ENCODE measurements at regions not wholly inside any gene's neighbourhood (a gene's known extent, or its start where the extent isn't known, plus 50 kb on each side); places are given as distances from the start of the nearest gene placed in this dataset.

- no peaks in the 10 kb centered on the region for H3K27me3 ChIP-seq
- DNase-seq, result no peak
- no peaks in the 10 kb centered on the region for H3K4me1 ChIP-seq
- H3K4me3 ChIP-seq (ENCODE audit: low read depth, low read length), result no peak overlapping the region
- TF ChIP-seq, protein P1, sequence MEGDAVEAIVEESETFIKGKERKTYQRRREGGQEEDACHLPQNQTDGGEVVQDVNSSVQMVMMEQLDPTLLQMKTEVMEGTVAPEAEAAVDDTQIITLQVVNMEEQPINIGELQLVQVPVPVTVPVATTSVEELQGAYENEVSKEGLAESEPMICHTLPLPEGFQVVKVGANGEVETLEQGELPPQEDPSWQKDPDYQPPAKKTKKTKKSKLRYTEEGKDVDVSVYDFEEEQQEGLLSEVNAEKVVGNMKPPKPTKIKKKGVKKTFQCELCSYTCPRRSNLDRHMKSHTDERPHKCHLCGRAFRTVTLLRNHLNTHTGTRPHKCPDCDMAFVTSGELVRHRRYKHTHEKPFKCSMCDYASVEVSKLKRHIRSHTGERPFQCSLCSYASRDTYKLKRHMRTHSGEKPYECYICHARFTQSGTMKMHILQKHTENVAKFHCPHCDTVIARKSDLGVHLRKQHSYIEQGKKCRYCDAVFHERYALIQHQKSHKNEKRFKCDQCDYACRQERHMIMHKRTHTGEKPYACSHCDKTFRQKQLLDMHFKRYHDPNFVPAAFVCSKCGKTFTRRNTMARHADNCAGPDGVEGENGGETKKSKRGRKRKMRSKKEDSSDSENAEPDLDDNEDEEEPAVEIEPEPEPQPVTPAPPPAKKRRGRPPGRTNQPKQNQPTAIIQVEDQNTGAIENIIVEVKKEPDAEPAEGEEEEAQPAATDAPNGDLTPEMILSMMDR (IDR thresholded peaks at IDR 0.05; ENCODE audit: low read depth, low read length), result no peak
- no peaks in the 10 kb centered on the region for H3K36me3 ChIP-seq
- H3K9me3 ChIP-seq, result no peaks in the 10 kb centered on the region
Measured at GRCh38 chr10:83968052-83968451, 171.3 kb upstream of the GHITM start.

DNA sequence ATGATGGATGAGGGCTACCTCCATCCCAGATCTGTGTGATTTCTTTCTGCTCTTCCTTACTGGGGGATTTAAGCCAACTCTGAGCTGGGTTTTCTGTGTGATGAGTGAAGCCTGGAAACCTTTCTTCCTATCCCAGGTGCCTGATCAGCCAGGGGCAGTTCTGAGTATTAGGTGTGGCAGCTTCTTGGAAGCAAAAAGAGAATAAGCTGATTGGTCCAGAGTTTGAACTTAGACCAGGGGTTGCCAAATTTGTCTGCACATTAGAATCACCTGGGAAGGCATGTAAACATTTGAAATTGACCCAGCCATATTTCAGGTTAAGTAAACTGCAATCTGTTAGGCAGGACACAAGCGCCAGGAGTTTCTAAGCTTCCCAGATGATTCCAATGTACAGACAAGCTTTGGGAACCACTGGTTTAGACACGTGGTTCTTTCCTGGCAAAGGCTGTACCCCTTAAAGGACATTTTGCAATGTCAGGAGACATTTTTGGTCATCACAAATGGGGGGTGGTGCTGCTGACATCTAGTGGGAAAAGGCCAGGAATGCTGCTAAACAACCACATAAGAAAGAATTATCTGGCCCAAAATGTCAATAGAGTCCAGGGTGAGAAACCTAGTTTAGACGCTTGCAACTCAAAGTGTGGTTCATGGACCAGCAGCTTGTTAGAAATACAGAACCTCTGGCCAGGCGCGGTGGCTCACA is 160.5 kb upstream of the GHITM start:
- no peak for DNase-seq
- Histone ChIP-seq H3K36me3 (no peaks in the 10 kb centered on the region), H3K4me3 (ENCODE audit: low read depth, low read length) (no peak overlapping the region), H3K9me3 (no peaks in the 10 kb centered on the region), H3K27me3 (no peaks in the 10 kb centered on the region), H3K4me1 (peaks cover 5% of the 10 kb centered on the region)
- TF ChIP-seq, protein P1 (IDR thresholded peaks at IDR 0.05; ENCODE audit: low read depth, low read length), result 0 out of 2 replicates have a peak, but pooled peaks have one; percentile 16

GRCh38 chr10:83982812-83983211 is 156.5 kb upstream of the GHITM start:
- no peak for DNase-seq
- TF ChIP-seq, protein P1 (IDR thresholded peaks at IDR 0.05; ENCODE audit: low read depth, low read length), result no peak
- Histone ChIP-seq H3K27me3 (no peaks in the 10 kb centered on the region), H3K4me3 (ENCODE audit: low read depth, low read length) (no peak overlapping the region), H3K36me3 (no peaks in the 10 kb centered on the region), H3K4me1 (peaks cover 5% of the 10 kb centered on the region), H3K9me3 (no peaks in the 10 kb centered on the region)

- no peaks in the 10 kb centered on the region for H3K27me3 ChIP-seq
- peaks cover 5% of the 10 kb centered on the region for H3K4me1 ChIP-seq
- H3K36me3 ChIP-seq, result no peaks in the 10 kb centered on the region
- peak; percentile 64 for DNase-seq
- TF ChIP-seq, protein P1 (IDR thresholded peaks at IDR 0.05; ENCODE audit: low read depth, low read length), result no peak
- no peaks in the 10 kb centered on the region for H3K9me3 ChIP-seq
- no peak overlapping the region for H3K4me3 ChIP-seq (ENCODE audit: low read depth, low read length)
Measured at GRCh38 chr10:83983578-83984255, 155.6 kb upstream of the GHITM start.

- TF ChIP-seq, protein P1 (IDR thresholded peaks at IDR 0.05; ENCODE audit: low read depth, low read length), result no peak
- Histone ChIP-seq H3K4me1 (peaks cover 5% of the 10 kb centered on the region), H3K27me3 (no peaks in the 10 kb centered on the region), H3K4me3 (ENCODE audit: low read depth, low read length) (no peak overlapping the region), H3K9me3 (no peaks in the 10 kb centered on the region), H3K36me3 (no peaks in the 10 kb centered on the region)
- DNase-seq, result no peak
Measured at GRCh38 chr10:83984256-83984640, 155.1 kb upstream of the GHITM start.

DNA sequence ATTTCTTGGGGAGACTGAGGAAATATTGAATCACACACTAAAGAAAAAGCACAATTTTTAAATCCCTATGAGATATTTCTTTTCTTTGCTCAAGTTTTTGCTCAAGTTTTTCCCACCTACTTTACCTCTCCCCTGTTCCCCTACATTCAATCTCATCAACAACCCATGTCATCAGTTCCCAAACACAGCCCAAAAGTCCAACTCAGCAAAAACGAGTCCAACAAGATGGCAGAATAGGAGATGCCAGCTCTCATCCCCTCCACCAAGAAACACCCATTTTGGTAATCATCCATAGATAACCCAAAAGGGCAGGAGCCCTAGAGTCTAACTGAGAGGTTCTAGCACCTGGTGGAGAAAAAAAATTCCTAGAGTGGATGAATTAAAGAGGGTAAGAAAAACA is 152.5 kb upstream of the GHITM start:
- peaks cover 5% of the 10 kb centered on the region for H3K4me1 ChIP-seq
- DNase-seq, result no peak
- H3K36me3 ChIP-seq, result no peaks in the 10 kb centered on the region
- H3K4me3 ChIP-seq (ENCODE audit: low read depth, low read length), result no peak overlapping the region
- H3K9me3 ChIP-seq, result no peaks in the 10 kb centered on the region
- no peaks in the 10 kb centered on the region for H3K27me3 ChIP-seq
- TF ChIP-seq, protein P1 (IDR thresholded peaks at IDR 0.05; ENCODE audit: low read depth, low read length), result no peak

Data from BE2C (cell line).